ENCODE measurements at regions not wholly inside any gene's neighbourhood (a gene's known extent, or its start where the extent isn't known, plus 50 kb on each side); places are given as distances from the start of the nearest gene placed in this dataset.

DNA sequence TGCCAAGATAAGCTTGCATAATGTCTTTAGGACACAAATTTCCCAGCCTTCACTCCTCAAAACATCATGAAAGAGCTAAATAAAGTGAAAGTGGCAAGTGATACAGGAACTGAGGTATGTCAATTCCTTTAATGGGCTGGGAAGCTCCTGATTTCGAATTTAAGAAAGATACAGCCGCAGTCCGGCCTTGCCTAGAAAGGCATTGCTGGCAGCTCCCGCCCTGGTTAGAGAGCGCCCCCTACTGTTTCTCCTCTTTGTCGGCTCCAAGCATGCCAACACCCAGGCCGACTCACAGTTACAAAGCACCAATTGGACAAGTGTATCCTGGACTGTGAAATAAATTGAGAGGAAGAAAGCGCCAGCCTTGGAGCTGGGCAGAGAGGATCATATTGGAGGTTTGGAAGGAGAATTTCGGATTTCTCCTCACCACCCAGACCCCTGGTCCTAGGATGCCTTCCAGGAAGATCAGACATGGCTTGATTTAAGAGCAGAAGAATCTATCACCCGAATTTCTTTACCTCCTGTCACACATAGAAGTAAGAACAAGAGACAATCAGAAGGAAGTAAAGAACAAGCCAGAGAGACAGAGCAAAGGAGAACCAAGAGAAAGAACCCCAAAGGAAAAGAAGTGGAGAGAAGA lies 84.0 kb downstream of the FAM76B start:
- Histone ChIP-seq H3K4me3 (ENCODE audit: low read depth, low read length) (no peak overlapping the region), H3K4me1 (peaks cover 38% of the 10 kb centered on the region), H3K27me3 (replicated peaks; ENCODE audit: control insufficient read depth, insufficient read depth, low read length) (no peaks in the 10 kb centered on the region), H3K9me3 (no peaks in the 10 kb centered on the region), H3K36me3 (ENCODE audit: control insufficient read depth, insufficient read depth, low read length) (no peaks in the 10 kb centered on the region)
- TF ChIP-seq, protein P1, sequence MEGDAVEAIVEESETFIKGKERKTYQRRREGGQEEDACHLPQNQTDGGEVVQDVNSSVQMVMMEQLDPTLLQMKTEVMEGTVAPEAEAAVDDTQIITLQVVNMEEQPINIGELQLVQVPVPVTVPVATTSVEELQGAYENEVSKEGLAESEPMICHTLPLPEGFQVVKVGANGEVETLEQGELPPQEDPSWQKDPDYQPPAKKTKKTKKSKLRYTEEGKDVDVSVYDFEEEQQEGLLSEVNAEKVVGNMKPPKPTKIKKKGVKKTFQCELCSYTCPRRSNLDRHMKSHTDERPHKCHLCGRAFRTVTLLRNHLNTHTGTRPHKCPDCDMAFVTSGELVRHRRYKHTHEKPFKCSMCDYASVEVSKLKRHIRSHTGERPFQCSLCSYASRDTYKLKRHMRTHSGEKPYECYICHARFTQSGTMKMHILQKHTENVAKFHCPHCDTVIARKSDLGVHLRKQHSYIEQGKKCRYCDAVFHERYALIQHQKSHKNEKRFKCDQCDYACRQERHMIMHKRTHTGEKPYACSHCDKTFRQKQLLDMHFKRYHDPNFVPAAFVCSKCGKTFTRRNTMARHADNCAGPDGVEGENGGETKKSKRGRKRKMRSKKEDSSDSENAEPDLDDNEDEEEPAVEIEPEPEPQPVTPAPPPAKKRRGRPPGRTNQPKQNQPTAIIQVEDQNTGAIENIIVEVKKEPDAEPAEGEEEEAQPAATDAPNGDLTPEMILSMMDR (IDR thresholded peaks at IDR 0.05; ENCODE audit: insufficient read depth in 1 of 2, low read depth in 1 of 2, low read length in 1 of 2, severe bottlenecking in 1 of 2, unreplicated experiment in 1 of 2), result peak; percentile 93 to 94
- intact Hi-C loops (cut with micrococcal nuclease; ENCODE audit: unreplicated experiment), result loop anchor here (1.0 to 5.0 kb wide), 7 partner anchors 168 to 638 kb away; partner anchors contain the start of genes SESN3 and SRSF8
- Mint-ChIP-seq H3K9me3 (ENCODE audit: unreplicated experiment) (no peaks in the 10 kb centered on the region), H3K27me3 (ENCODE audit: insufficient read depth, unreplicated experiment) (no peaks in the 10 kb centered on the region), H3K27ac (ENCODE audit: unreplicated experiment) (no peak overlapping the region), H3K4me1 (ENCODE audit: low read depth, unreplicated experiment) (peaks cover 24% of the 10 kb centered on the region), H3K4me3 (ENCODE audit: unreplicated experiment) (no peak overlapping the region), H3K36me3 (ENCODE audit: insufficient read depth, unreplicated experiment) (no peaks in the 10 kb centered on the region)
- POLR2A ChIA-PET, result no interaction called here
- BruUV-seq (replicated peaks), result no TSS peak
- peak; percentile 85 to 89 for DNase-seq
- CTCF ChIA-PET, result interaction anchor here (0.6 to 6.3 kb wide), 21 partner anchors 10 to 639 kb away, joined by 3 to 67 read pairs (median 4); partner anchors contain the start of genes FAM76B, SESN3 and SRSF8

DNA sequence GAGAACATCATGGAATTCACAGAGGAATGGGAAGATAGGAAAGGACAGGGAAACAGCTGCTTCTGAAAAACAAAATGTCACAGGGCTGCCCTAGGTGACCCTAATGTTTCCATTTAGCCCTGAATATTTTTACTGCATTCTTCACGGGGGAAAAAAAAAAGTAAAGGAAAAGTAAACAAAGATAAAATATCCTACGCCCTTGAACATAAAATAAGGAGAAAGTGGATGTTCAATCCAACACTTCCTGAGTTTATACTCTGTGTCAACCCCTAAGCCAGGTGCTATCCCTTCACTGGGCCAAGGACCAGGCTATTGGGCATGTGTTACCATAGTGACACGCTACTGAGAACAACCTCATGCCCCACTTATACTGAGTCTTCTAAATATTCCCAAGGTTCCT lies 84.7 kb downstream of the FAM76B start:
- CTCF ChIA-PET, result interaction anchor here (0.6 to 6.3 kb wide), 21 partner anchors 9 to 638 kb away, joined by 3 to 67 read pairs (median 4); partner anchors contain the start of genes FAM76B, SESN3 and SRSF8
- no peaks in the 10 kb centered on the region for H3K9me3 ChIP-seq
- DNase-seq, result no peak
- BruUV-seq (replicated peaks), result no TSS peak
- intact Hi-C loops (cut with micrococcal nuclease; ENCODE audit: unreplicated experiment), result loop anchor here (1.0 to 5.0 kb wide), 7 partner anchors 168 to 638 kb away; partner anchors contain the start of genes SESN3 and SRSF8
- H3K27me3 ChIP-seq (replicated peaks; ENCODE audit: control insufficient read depth, insufficient read depth, low read length), result no peaks in the 10 kb centered on the region
- POLR2A ChIA-PET, result interaction anchor here (0.6 kb wide), 1 partner anchor 86 kb away, joined by 3 read pairs; no protein-coding TSS in a partner anchor
- H3K4me1 ChIP-seq, result peaks cover 35% of the 10 kb centered on the region
- peaks cover 18% of the 10 kb centered on the region for H3K4me1 Mint-ChIP-seq (ENCODE audit: low read depth, unreplicated experiment)
- H3K9me3 Mint-ChIP-seq (ENCODE audit: unreplicated experiment), result no peaks in the 10 kb centered on the region
- no peaks in the 10 kb centered on the region for H3K27me3 Mint-ChIP-seq (ENCODE audit: insufficient read depth, unreplicated experiment)
- no peak overlapping the region for H3K4me3 ChIP-seq (ENCODE audit: low read depth, low read length)
- no peaks in the 10 kb centered on the region for H3K36me3 Mint-ChIP-seq (ENCODE audit: insufficient read depth, unreplicated experiment)
- TF ChIP-seq, protein P1 (IDR thresholded peaks at IDR 0.05; ENCODE audit: insufficient read depth in 1 of 2, low read depth in 1 of 2, low read length in 1 of 2, severe bottlenecking in 1 of 2, unreplicated experiment in 1 of 2), result no peak
- H3K27ac Mint-ChIP-seq (ENCODE audit: unreplicated experiment), result no peak overlapping the region
- H3K36me3 ChIP-seq (ENCODE audit: control insufficient read depth, insufficient read depth, low read length), result no peaks in the 10 kb centered on the region
- no peak overlapping the region for H3K4me3 Mint-ChIP-seq (ENCODE audit: unreplicated experiment)

DNA sequence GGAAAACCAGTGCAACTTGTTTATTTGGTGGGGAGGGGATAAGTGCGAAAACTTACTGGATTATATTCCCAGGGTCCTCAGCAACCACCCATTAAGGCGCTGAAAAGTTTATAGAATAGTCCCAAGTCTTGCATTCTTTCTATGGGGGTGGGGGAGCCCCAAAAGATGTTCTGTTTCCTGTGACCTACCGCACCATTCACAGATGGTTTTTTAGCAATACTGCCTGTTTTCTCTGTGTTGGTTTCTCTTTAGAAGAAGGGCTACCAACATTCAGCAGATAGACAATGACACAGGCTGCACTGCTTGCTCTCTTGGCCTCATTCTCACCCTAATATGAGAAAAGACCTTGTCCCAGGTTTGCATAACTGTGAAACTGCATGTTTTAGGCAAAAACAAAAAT lies 86.5 kb downstream of the FAM76B start:
- BruUV-seq (replicated peaks), result no TSS peak
- DNase-seq, result no peak
- no peaks in the 10 kb centered on the region for H3K27me3 Mint-ChIP-seq (ENCODE audit: insufficient read depth, unreplicated experiment)
- H3K4me3 ChIP-seq (ENCODE audit: low read depth, low read length), result no peak overlapping the region
- H3K4me3 Mint-ChIP-seq (ENCODE audit: unreplicated experiment), result no peak overlapping the region
- H3K27ac Mint-ChIP-seq (ENCODE audit: unreplicated experiment), result no peak overlapping the region
- H3K36me3 Mint-ChIP-seq (ENCODE audit: insufficient read depth, unreplicated experiment), result no peaks in the 10 kb centered on the region
- TF ChIP-seq, protein P1 (IDR thresholded peaks at IDR 0.05; ENCODE audit: insufficient read depth in 1 of 2, low read depth in 1 of 2, low read length in 1 of 2, severe bottlenecking in 1 of 2, unreplicated experiment in 1 of 2), result no peak
- H3K9me3 ChIP-seq, result no peaks in the 10 kb centered on the region
- ChIA-PET CTCF (interaction anchor here (0.7 to 1.5 kb wide), 2 partner anchors 342 to 454 kb away, joined by 3 to 4 read pairs; no protein-coding TSS in a partner anchor), POLR2A (no interaction called here)
- no peaks in the 10 kb centered on the region for H3K36me3 ChIP-seq (ENCODE audit: control insufficient read depth, insufficient read depth, low read length)
- H3K9me3 Mint-ChIP-seq (ENCODE audit: unreplicated experiment), result no peaks in the 10 kb centered on the region
- peaks cover under 1% of the 10 kb centered on the region for H3K4me1 Mint-ChIP-seq (ENCODE audit: low read depth, unreplicated experiment)
- intact Hi-C loops (cut with micrococcal nuclease; ENCODE audit: unreplicated experiment), result no loop called here
- peaks cover 16% of the 10 kb centered on the region for H3K4me1 ChIP-seq
- no peaks in the 10 kb centered on the region for H3K27me3 ChIP-seq (replicated peaks; ENCODE audit: control insufficient read depth, insufficient read depth, low read length)

Data from Caco-2 (cell line).